Lower leg skin (tissue), 4 donors: ENCODE measurements at regions not wholly inside any gene's neighbourhood (a gene's known extent, or its start where the extent isn't known, plus 50 kb on each side); places are given as distances from the start of the nearest gene placed in this dataset.

Experiments
- DNase-seq, 2 donors: peaks; one replicate each; pipeline ENCODE4 v3.0.0-alpha.2; 2019; ENCODE audit warnings: low spot score in 2 of 2
- H3K4me3 ChIP-seq: fragments of 200-600 bp; sonication (generic); 2 replicates; pipeline ENCODE4 v1.5.1; 2017; ENCODE audit warnings: mild to moderate bottlenecking, low read depth; ENCODE audit not compliant: poor library complexity, severe bottlenecking
- CTCF ChIP-seq, 3 donors: fragments of 450-650 bp; IDR thresholded peaks; one replicate each; pipeline ENCODE4 v1.5.1; 2016; ENCODE audit warnings: antibody characterized with exemption in 3 of 3, mild to moderate bottlenecking in 3 of 3, moderate library complexity in 2 of 3
- POLR2A ChIP-seq, 2 donors: fragments of 450-650 bp; IDR thresholded peaks; one replicate each; pipeline ENCODE4 v1.6.1; 2016 to 2017; ENCODE audit warnings: antibody characterized with exemption in 2 of 2, mild to moderate bottlenecking in 1 of 2, moderate library complexity in 1 of 2
- WGBS, 2 donors: methylation state at CpG; one replicate each; pipeline ENCODE4 v1.1.5; 2018; 5-methylcytosine and 5-hydroxymethylcytosine counted together
- intact Hi-C: fragments of 100-400 bp; cut with DNase I; formaldehyde crosslinking; loops from one replicate; pipeline ENCODE4 v1.15.0; 2023; ENCODE audit warnings: low total_unique reads

DNA sequence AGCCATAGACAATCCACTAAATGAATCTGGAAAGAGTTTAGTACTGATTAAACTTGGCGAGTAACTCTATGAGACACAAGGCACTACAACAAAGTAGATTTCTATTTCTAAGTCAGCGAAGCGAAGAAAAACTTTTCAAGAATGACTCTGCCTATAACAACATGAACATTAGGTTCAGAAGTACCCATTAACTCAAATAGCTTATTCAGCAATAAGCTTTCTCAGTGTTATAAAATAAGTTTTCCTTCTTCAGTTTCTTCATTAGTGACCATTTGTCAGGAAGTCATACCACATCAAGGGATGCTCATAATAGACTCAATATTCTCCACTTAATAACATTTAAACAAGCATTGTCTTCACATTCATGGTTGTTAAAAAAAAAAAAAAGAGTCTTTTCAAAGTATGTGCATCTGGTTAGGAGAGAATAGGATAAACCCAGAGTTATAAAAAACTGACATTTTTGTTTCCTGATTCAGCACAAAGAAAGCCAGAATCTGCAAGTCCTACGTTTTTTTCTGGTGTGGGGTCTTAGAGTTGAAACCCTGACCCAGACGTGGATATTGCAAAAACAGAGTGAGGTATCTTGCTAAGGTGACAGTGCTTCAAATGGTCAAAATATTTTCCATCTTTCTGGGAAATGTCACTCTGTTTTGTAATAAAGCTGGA lies 148.2 kb upstream of the PREP start:
- TF ChIP-seq CTCF (IDR thresholded peaks at IDR 0.05) (no peak), POLR2A (IDR thresholded peaks at IDR 0.05) (no peak)
- intact Hi-C loops: no loop called here
- WGBS, 2 donors: 77 to 79% methylated on average over 5 of the region's 5 CpGs
- no peak overlapping the region for H3K4me3 ChIP-seq
- DNase-seq: no peak

- intact Hi-C loops: no loop called here
- no peak overlapping the region for H3K4me3 ChIP-seq
- 68 to 78% methylated on average over 2 of the region's 2 CpGs for WGBS, 2 donors
- TF ChIP-seq POLR2A (IDR thresholded peaks at IDR 0.05) (no peak), CTCF (IDR thresholded peaks at IDR 0.05) (no peak)
- DNase-seq: no peak
These were observed 143.9 kb upstream of the PREP start for GRCh38 chr6:105546754-105547153.

DNA sequence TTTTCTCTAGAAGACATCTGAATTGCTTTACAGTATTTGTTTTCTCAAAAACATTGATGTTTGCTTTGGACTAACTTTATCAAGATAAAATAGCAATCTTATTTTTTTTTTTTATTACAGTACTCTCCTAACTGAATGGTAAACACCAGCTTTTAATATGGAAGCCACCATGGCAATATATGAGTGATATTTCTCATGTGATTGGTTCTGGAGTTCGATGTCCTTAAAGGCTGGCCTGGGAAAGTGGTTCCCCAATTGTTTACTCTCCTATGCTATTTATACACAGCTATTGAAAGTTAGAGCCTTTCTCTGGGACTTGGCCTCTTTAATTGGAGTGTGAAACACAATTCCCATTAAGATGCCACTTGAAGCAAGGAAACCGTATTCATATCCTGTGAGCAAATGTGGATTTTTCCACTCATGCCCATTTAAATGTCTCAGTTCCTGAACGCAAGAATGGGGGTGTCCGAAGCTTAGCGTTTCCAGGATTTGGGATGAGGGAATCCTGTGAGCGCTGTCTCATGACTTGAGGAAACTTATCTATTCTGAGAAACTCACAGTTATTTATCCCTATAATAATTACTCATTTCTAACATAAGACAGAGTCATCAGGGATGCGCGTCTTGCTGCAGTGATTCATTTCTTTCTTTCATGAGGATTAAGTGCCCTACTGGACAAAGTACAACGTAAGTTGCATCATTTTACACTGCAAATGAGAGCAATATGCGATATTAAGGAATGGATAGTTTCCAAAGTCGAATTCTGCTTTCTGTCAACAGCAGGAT lies 143.3 kb upstream of the PREP start:
- H3K4me3 ChIP-seq: no peak overlapping the region
- no peak for DNase-seq
- intact Hi-C loops: no loop called here
- TF ChIP-seq CTCF (IDR thresholded peaks at IDR 0.05) (no peak), POLR2A (IDR thresholded peaks at IDR 0.05) (no peak)
- 65 to 79% methylated on average over 11 of the region's 11 CpGs for WGBS, 2 donors

- intact Hi-C loops: no loop called here
- no peak for DNase-seq
- TF ChIP-seq POLR2A (IDR thresholded peaks at IDR 0.05) (no peak), CTCF (IDR thresholded peaks at IDR 0.05) (no peak)
- WGBS, 2 donors: 87 to 88% methylated on average over 4 of the region's 4 CpGs
- no peak overlapping the region for H3K4me3 ChIP-seq
These were observed 142.5 kb upstream of the PREP start for GRCh38 chr6:105545228-105545920.

DNA sequence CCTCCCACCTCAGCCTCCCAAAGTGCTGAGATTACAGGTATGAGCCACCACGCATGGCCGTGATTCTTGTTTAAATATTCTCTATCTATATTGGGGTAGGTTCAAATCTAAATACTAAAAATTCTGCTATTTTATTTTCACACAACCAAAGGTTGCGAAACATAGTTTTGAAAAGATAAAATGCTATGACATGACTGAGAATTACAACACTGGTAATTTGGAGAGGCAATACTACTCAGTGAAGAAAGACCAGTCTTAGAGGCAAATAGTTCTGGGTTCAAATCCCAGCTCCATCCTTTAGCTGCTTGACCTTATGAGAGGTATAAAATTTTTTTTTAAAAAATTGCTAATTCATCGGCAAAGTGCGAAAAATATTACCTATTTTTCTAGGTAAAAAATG lies 137.0 kb upstream of the PREP start:
- intact Hi-C loops: no loop called here
- no peak for DNase-seq
- WGBS, 2 donors: 94 to 96% methylated on average over 5 of the region's 5 CpGs
- TF ChIP-seq POLR2A (IDR thresholded peaks at IDR 0.05): no peak
- no peak for TF ChIP-seq CTCF (IDR thresholded peaks at IDR 0.05)
- H3K4me3 ChIP-seq: no peak overlapping the region
